GM19239 (cell line): ENCODE measurements at regions not wholly inside any gene's neighbourhood (a gene's known extent, or its start where the extent isn't known, plus 50 kb on each side); places are given as distances from the start of the nearest gene placed in this dataset.

Experiments used
- DNase-seq: peaks from one replicate; pipeline ENCODE4 v3.0.0; 2011; ENCODE audit warnings: low spot score; ENCODE audit not compliant: insufficient read length
- FAIRE-seq: peaks from 2 replicates; lab custom pipeline; 2011; peaks lifted over from hg19 to GRCh38; lab: Jason Lieb, UNC

- no peak for FAIRE-seq
- DNase-seq = no peak
Observed at GRCh38 chr14:31990926-31991572, 86.1 kb upstream of the ARHGAP5 start.

GRCh38 chr14:31992011-31992447, 85.1 kb upstream of the ARHGAP5 start:
- FAIRE-seq (no peak), DNase-seq (no peak)

GRCh38 chr14:31993521-31993951, 83.6 kb upstream of the ARHGAP5 start:
- DNase-seq (no peak), FAIRE-seq (no peak)

- no peak for FAIRE-seq
Observed at GRCh38 chr14:31994391-31995033, 82.6 kb upstream of the ARHGAP5 start.

DNA sequence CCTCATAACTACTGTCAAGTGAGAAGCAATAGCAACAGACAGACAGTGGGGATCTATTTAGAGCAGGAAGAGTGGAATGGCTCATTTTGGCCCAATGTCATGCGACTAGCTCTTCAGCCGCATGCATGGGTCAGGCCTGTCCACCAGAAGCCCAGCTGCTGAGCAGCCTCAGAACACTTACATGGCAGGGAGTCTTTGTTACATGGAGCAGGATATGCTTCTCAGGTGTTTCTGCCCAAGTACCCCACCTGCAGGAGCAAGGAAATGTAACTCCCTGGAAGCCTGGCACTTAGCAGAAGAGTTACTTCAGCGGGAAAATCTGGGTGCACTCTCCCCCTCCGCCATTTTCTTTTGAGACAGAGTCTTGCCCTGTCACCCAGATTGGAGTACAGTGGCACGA, 73.5 kb upstream of the ARHGAP5 start:
- DNase-seq (no peak), FAIRE-seq (no peak)

More at GRCh38 chr14:31994391-31995033, 82.6 kb upstream of the ARHGAP5 start:
- no peak for DNase-seq

DNA sequence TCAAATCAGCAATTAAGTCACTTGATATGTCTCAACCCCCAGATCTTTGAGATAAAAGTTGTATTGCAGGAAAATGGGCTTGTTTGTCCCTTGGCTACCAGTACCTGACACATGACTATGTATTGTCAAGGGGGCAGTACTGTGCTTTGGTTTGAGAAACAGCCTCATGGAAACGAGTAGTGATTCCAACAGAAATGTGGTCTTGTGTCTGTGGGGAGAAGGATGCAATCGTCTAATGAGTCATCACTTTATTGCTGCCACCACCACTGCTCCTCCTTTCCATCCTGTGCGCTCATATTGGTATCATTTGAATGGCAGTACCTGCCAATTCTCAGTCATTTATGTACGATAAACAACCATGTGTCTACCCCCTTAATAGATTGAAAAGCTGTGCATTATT, 72.8 kb upstream of the ARHGAP5 start:
- DNase-seq (no peak), FAIRE-seq (no peak)

GRCh38 chr14:32005628-32006027, 71.5 kb upstream of the ARHGAP5 start:
- no peak for FAIRE-seq

DNA sequence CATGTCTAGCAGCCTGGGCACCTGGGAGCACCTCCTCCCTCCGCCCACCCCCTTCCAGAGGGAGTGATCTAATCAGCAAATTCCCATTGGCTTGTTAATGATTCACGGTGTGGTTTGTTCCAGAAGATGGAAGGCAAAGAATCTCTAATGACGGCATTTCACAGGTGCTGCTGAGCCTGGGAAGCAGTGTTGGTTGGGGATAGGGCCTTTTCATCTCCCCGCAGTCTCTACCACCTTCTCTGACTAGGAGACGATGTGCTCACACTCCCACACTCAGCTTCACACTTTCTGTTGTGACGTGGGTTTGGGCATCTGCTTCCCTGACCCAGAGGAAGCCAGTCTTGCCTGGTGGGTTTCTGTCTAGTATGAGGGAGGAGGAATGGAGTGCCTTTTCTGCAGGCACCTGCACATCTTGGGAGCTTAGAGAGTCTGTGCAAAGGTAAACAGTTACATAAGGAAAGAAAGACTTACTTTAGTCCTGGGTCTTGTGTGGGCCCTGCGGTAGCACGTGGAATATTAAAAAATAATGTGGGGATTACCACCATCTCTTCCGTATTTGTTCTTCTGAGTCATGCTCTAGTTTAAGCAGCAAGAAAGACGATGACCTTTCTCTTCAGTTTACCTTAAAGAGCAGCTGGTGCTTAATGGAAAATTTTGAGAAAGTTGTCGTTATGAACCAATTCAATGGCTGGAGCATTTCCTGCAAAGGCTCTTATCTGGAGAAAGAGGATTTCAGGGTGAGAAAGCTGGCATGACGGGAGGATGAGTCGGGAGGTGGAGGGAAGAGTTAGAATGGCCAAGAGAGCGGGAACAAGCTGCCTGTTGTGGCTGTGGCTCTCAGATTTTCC, 70.6 kb upstream of the ARHGAP5 start:
- FAIRE-seq (no peak), DNase-seq (no peak)

More at GRCh38 chr14:32005628-32006027, 71.5 kb upstream of the ARHGAP5 start:
- no peak for DNase-seq

DNA sequence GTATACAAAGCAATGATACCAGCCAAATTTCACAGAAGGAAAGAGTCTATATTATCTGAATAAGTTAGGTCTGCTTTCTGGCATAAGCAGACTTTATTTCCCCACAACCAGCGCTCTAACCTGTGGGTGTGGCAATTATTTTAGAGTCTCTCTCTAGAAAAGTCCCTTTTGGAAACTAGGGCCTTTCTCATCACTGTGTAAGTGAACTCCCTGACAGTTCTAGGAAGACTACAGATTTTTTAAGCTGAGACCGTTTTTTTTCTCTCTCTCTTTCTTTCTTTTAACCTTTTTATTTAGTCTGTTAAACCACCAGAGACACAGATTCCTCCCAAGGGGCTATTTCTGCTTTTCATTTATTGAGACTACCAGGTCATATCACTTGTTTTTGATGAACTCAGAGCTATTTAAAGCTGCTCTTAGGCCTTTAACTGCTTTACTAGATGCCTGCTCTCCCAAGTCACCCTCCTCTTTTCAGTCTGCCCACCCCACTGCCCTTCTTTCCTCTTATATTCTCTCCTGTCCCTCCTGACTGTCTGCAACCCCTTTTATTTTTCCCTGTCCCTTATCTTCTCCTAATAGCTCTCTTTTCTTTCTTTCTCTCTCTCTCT, 69.2 kb upstream of the ARHGAP5 start:
- FAIRE-seq (no peak), DNase-seq (no peak)

DNA sequence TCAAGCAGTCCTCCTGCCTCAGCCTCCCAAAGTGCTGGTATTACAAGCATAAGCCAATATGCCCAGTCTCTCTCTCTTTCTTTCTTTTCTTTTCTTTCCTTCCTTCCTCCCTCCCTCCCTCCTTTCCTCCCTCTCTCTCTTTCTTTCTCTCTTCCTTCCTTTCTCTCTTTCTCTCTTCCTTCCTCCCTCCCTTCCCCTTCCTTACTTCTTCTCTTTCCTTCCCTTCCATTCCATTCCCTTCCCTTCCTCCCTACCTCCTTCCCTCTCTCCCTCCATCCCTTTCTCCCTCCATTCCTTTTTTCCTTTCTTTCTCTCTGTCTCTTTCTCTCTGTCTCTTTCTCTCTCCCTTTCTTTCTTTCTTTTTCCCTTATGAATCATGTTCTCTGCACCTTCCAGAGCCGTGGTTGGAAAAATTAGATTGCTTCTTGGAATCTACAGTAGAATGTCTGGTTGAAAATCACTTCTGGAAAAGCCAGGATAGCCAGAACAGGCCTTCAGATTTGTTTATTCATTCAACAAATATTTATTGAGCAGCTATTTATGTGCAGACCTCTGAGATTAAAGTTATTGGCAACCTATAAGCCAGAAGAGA, 68.4 kb upstream of the ARHGAP5 start:
- DNase-seq (no peak), FAIRE-seq (no peak)

- FAIRE-seq = no peak
- no peak for DNase-seq
Observed at GRCh38 chr14:32009221-32009975, 67.7 kb upstream of the ARHGAP5 start.

DNA sequence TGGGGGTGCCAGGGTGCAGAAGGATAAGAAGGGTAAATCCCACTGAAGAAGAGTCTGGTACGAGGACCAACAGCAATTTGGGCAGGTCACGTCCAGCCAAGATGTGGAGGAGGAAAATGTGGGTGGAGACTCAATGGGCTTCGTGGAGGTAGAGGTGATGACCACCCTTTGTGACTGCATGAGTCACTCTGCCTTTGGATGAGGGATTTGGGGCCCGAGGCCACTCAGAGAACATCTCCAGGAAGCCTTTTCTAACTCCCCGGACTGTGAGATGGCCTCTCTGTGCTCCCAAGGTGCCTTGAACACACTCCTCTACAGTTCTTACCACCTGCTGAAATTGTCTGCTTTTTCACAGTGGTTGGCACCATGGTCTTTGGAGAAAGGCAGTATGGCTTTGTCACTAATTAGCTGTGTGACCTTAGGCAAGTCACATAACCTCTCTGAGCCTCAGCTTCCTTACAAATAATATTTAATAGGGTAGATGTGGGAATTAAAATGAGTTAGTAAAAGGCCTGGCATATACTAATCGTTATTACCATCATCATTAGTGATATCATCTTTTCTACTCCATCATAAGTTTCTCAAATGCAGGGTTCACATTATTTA, 67.0 kb upstream of the ARHGAP5 start:
- no peak for DNase-seq
- no peak for FAIRE-seq

GRCh38 chr14:32010604-32011125, 66.4 kb upstream of the ARHGAP5 start:
- DNase-seq (no peak), FAIRE-seq (no peak)

DNA sequence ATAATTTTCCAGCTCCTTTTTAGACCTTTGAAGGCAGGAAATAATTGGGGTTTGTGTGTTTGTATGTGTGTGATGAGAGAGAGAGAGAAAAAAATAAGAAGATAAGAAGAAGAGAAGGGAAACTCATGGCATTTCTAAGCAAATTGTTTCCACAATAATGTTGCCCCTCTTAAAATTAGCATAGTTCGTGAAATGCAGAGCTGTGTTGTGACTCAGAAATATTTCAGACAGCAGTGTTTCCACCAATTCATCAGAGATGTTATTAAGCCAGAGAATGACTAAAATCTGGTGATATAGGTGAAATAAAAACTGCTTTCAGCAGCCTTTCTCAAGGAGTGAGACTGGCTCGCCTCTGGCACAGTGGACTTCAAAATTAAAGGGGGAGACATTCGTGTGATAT, 65.9 kb upstream of the ARHGAP5 start:
- FAIRE-seq (no peak), DNase-seq (no peak)

GRCh38 chr14:32012062-32012461, 65.0 kb upstream of the ARHGAP5 start:
- no peak for DNase-seq
- no peak for FAIRE-seq

GRCh38 chr14:32012571-32012970, 64.5 kb upstream of the ARHGAP5 start:
- no peak for DNase-seq
- FAIRE-seq = no peak

DNA sequence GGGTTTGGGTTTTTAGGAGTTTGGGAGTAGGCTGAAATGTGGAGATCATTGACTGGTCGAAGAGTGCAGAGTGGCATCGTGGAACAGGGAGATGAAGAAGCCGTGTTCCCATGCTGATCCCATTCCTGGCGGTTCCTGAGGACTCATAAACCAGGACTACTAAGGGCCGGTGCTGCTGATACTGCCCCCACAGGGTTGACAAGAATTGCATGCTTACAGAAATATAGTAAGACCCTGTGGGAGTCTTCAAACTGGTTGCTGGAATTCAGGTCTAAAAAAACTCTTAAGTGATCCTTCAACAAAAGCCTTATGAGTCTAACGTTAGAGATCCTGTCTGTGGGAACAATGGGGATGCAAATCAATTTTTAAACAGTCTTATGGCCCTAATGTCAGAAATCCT, 64.0 kb upstream of the ARHGAP5 start:
- DNase-seq = no peak
- no peak for FAIRE-seq

DNA sequence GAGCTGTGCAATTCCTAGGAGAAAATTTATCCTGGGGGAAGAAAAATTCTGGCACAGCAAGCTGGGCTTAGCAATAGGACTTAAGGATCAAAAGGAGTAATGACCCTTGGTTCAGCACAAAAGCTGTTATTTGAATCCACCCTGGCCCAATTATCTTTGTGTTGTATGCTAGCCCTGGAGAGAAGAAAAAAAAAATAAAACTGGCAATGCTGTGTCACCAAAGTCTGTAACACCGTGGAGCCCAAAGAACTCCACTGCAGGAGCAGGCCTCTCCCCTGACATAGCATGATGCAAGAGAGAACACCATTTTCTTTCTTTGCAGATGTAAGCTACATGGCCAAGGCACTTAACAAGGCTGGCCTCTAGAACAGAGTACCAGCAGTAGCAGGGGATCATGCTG, 63.0 kb upstream of the ARHGAP5 start:
- no peak for FAIRE-seq

GRCh38 chr14:32014498-32014897, 62.6 kb upstream of the ARHGAP5 start:
- FAIRE-seq (no peak), DNase-seq (no peak)

More for the DNA sequence above, 63.0 kb upstream of the ARHGAP5 start:
- no peak for DNase-seq
